Mammary epithelial cell (primary cell): ENCODE measurements at regions not wholly inside any gene's neighbourhood (a gene's known extent, or its start where the extent isn't known, plus 50 kb on each side); places are given as distances from the start of the nearest gene placed in this dataset.

Source experiments
- CTCF ChIP-seq, 2 donors: IDR thresholded peaks in 1 of 2; conservative IDR thresholded peaks in 1 of 2; 2 replicates each; pipeline ENCODE4 v1.5.1; 2011 to 2012; ENCODE audit warnings: inconsistent platforms in 2 of 2, low read length in 2 of 2, mild to moderate bottlenecking in 2 of 2, control low read depth in 1 of 2, low read depth in 1 of 2; ENCODE audit not compliant: insufficient read depth in 1 of 2; ENCODE audit errors: extremely low read depth in 1 of 2
- EZH2 ChIP-seq: IDR thresholded peaks from 2 replicates; pipeline ENCODE4 v1.6.1; 2012; ENCODE audit warnings: low read length, inconsistent platforms, borderline replicate concordance

GRCh38 chr11:38246451-38246850 lies 1648.4 kb upstream of the RAG2 start:
- TF ChIP-seq CTCF (conservative IDR thresholded peaks at IDR 0.05 in 1 of 2, IDR thresholded peaks at IDR 0.05 in 1 of 2; ENCODE audit: extremely low read depth in 1 of 2, insufficient read depth in 1 of 2, low read depth in 1 of 2, low read length in 2 of 2) (no peak), EZH2 (no peak)
